GM21786 (cell line): ENCODE measurements at regions not wholly inside any gene's neighbourhood (a gene's known extent, or its start where the extent isn't known, plus 50 kb on each side); places are given as distances from the start of the nearest gene placed in this dataset.

ENCODE experiments used
- ATAC-seq: cut with Tn5 transposase; IDR thresholded peaks from one replicate; pipeline ENCODE4 v1.9.1; 2021; ENCODE audit not compliant: unreplicated experiment

GRCh38 chr22:48690583-48691317 lies 1136.9 kb downstream of the BRD1 start:
- no peak for ATAC-seq

- ATAC-seq, result no peak
Measured at GRCh38 chr22:48689206-48689605, 1138.5 kb downstream of the BRD1 start.

- no peak for ATAC-seq
Measured at GRCh38 chr22:48688366-48688765, 1139.3 kb downstream of the BRD1 start.

- no peak for ATAC-seq
Measured at GRCh38 chr22:48687606-48688005, 1140.1 kb downstream of the BRD1 start.

GRCh38 chr22:48686694-48687302 lies 1140.9 kb downstream of the BRD1 start:
- ATAC-seq, result no peak

GRCh38 chr22:48685767-48686166 lies 1141.9 kb downstream of the BRD1 start:
- no peak for ATAC-seq

GRCh38 chr22:48683640-48684039 lies 1144.0 kb downstream of the BRD1 start:
- no peak for ATAC-seq

- no peak for ATAC-seq
Measured at GRCh38 chr22:48682504-48682903, 1145.2 kb downstream of the BRD1 start.

- ATAC-seq, result no peak
Measured at GRCh38 chr22:48680601-48681000, 1147.1 kb downstream of the BRD1 start.

GRCh38 chr22:48679656-48680555 lies 1147.8 kb downstream of the BRD1 start:
- ATAC-seq, result no peak

- ATAC-seq, result no peak
Measured at GRCh38 chr22:48678171-48679135, 1149.2 kb downstream of the BRD1 start.

GRCh38 chr22:48677621-48678020 lies 1150.1 kb downstream of the BRD1 start:
- no peak for ATAC-seq

GRCh38 chr22:48677168-48677520 lies 1150.5 kb downstream of the BRD1 start:
- ATAC-seq, result no peak

- ATAC-seq, result no peak
Measured at GRCh38 chr22:48676266-48677167, 1151.2 kb downstream of the BRD1 start.

GRCh38 chr22:48675830-48676145 lies 1151.9 kb downstream of the BRD1 start:
- ATAC-seq, result no peak

- no peak for ATAC-seq
Measured at GRCh38 chr22:48675141-48675829, 1152.4 kb downstream of the BRD1 start.

GRCh38 chr22:48673806-48674500 lies 1153.7 kb downstream of the BRD1 start:
- ATAC-seq, result no peak

- ATAC-seq, result no peak
Measured at GRCh38 chr22:48672387-48672786, 1155.3 kb downstream of the BRD1 start.

GRCh38 chr22:48670731-48671130 lies 1156.9 kb downstream of the BRD1 start:
- no peak for ATAC-seq
